ENCODE measurements at regions not wholly inside any gene's neighbourhood (a gene's known extent, or its start where the extent isn't known, plus 50 kb on each side); places are given as distances from the start of the nearest gene placed in this dataset.

GRCh38 chr5:125311743-125312142 is 565.3 kb upstream of the ZNF608 start:
- Histone ChIP-seq H3K4me2 (ENCODE audit: control insufficient read depth, insufficient read depth) (no peak overlapping the region), H3K79me2 (ENCODE audit: control insufficient read depth, insufficient read depth, low read length) (no peaks in the 10 kb centered on the region), H2AFZ (ENCODE audit: control insufficient read depth, low read depth, low read length) (no peak overlapping the region), H3K27ac (ENCODE audit: control insufficient read depth, insufficient read depth) (no peak overlapping the region), H4K20me1 (ENCODE audit: control insufficient read depth, insufficient read depth) (no peaks in the 10 kb centered on the region), H3K9ac (ENCODE audit: control insufficient read depth, insufficient read depth, low read length) (no peak overlapping the region), H3K9me3 (replicated peaks; ENCODE audit: control insufficient read depth, insufficient read depth, low read length) (no peaks in the 10 kb centered on the region; the same call in 2 of the 3 replicates), H3K36me3 (ENCODE audit: control insufficient read depth in 2 of 2, insufficient read depth in 2 of 2, low read length in 1 of 2) (no peaks in the 10 kb centered on the region), H3K27me3 (replicated peaks in 1 of 2; ENCODE audit: control insufficient read depth in 2 of 2, insufficient read depth in 2 of 2, low read length in 1 of 2) (no peaks in the 10 kb centered on the region), H3K4me3 (no peak overlapping the region), H3K4me1 (ENCODE audit: control insufficient read depth, insufficient read depth, low read length) (no peaks in the 10 kb centered on the region)
- no peak for DNase-seq (ENCODE audit: low read depth, low spot score)
- no peak for ATAC-seq
- CTCF ChIA-PET: interaction anchor here (1.6 kb wide), 1 partner anchor 18 kb away, joined by 6 read pairs; no protein-coding TSS in a partner anchor
- intact Hi-C loops (cut with micrococcal nuclease; ENCODE audit: unreplicated experiment): no loop called here
- BruUV-seq (replicated peaks): no TSS peak
- RAD21 ChIA-PET (ENCODE audit: unreplicated experiment): no interaction called here
- POLR2A ChIA-PET: interaction anchor here (0.6 kb wide), 1 partner anchor 489 kb away, joined by 3 read pairs; no protein-coding TSS in a partner anchor
- no peak for FAIRE-seq
- SMC1A ChIA-PET (ENCODE audit: uncharacterized antibody, unreplicated experiment): no interaction called here
- in situ Hi-C loops (cut with MboI): no loop called here
- WGBS (ENCODE audit: insufficient coverage, insufficient replicate concordance, low lambda C conversion rate, missing lambda C conversion rate): 28% methylated on average over 1 of the region's 1 CpG
- TF ChIP-seq ZZZ3 (IDR thresholded peaks at IDR 0.05; ENCODE audit: control insufficient read depth, insufficient read length, low read depth) (no peak), CUX1 (IDR thresholded peaks at IDR 0.05; ENCODE audit: insufficient replicate concordance, low read depth, low read length) (no peak), FOXM1 (IDR thresholded peaks at IDR 0.05; ENCODE audit: low read depth, low read length) (no peak), SMARCA5 (IDR thresholded peaks at IDR 0.05) (no peak), LARP7 (IDR thresholded peaks at IDR 0.05) (no peak), IRF3 (IDR thresholded peaks at IDR 0.05) (no peak), MTA3 (IDR thresholded peaks at IDR 0.05; ENCODE audit: borderline replicate concordance, low read length) (no peak), RFX5 (IDR thresholded peaks at IDR 0.05; ENCODE audit: low read depth, low read length) (no peak), ZNF274 (IDR thresholded peaks at IDR 0.05; ENCODE audit: insufficient read depth, insufficient read length) (no peak), MXI1 (IDR thresholded peaks at IDR 0.05; ENCODE audit: low read depth, low read length) (no peak), ZBTB11 (CRISPR knock-in tag; IDR thresholded peaks at IDR 0.05) (no peak), MEF2B (IDR thresholded peaks at IDR 0.05; ENCODE audit: partially characterized antibody, poor library complexity, severe bottlenecking) (no peak), SPI1 (IDR thresholded peaks at IDR 0.05; ENCODE audit: borderline replicate concordance, insufficient read depth, low read depth, low read length) (no peak), HDAC6 (IDR thresholded peaks at IDR 0.05; ENCODE audit: unreplicated experiment) (no peak)

All from GM12878 (cell line).